22Rv1 (cell line): ENCODE measurements at regions not wholly inside any gene's neighbourhood (a gene's known extent, or its start where the extent isn't known, plus 50 kb on each side); places are given as distances from the start of the nearest gene placed in this dataset.
A peak's percentile ranks its signal among the peaks of the same experiment; 100 is the strongest.

Experiments used
- H3K27ac ChIP-seq: fragments of 450-650 bp; 2 replicates; pipeline ENCODE4 v1.5.1; 2017
- CTCF ChIP-seq: fragments of 450-650 bp; IDR thresholded peaks from 2 replicates; pipeline ENCODE4 v1.5.1; 2017; ENCODE audit warnings: mild to moderate bottlenecking
- ZFX ChIP-seq: fragments of 450-650 bp; IDR thresholded peaks from 2 replicates; pipeline ENCODE4 v1.6.1; 2017; ENCODE audit warnings: antibody characterized with exemption, borderline replicate concordance

GRCh38 chr2:105972927-105973326, 221.2 kb downstream of the UXS1 start:
- TF ChIP-seq CTCF (no peak), ZFX (no peak)
- no peak overlapping the region for H3K27ac ChIP-seq

- H3K27ac ChIP-seq = no peak overlapping the region
- no peak for TF ChIP-seq CTCF
- TF ChIP-seq ZFX = no peak
These were observed 221.9 kb downstream of the UXS1 start for GRCh38 chr2:105972246-105972645.

GRCh38 chr2:105969552-105969951, 224.5 kb downstream of the UXS1 start:
- H3K27ac ChIP-seq = no peak overlapping the region
- TF ChIP-seq CTCF = peak; percentile 30
- TF ChIP-seq ZFX = no peak

- TF ChIP-seq CTCF (no peak), ZFX (no peak)
These were observed 217.5 kb downstream of the NCK2 start for GRCh38 chr2:105962221-105962620.

GRCh38 chr2:105961599-105962146, 217.0 kb downstream of the NCK2 start:
- TF ChIP-seq CTCF (no peak), ZFX (no peak)
- no peak overlapping the region for H3K27ac ChIP-seq

More at GRCh38 chr2:105962221-105962620, 217.5 kb downstream of the NCK2 start:
- H3K27ac ChIP-seq = no peak overlapping the region

GRCh38 chr2:105959357-105959756, 214.6 kb downstream of the NCK2 start:
- H3K27ac ChIP-seq = no peak overlapping the region
- TF ChIP-seq ZFX = no peak
- no peak for TF ChIP-seq CTCF

GRCh38 chr2:105954891-105955290, 210.2 kb downstream of the NCK2 start:
- H3K27ac ChIP-seq = no peak overlapping the region
- TF ChIP-seq ZFX (no peak), CTCF (no peak)
